ENCODE measurements at regions not wholly inside any gene's neighbourhood (a gene's known extent, or its start where the extent isn't known, plus 50 kb on each side); places are given as distances from the start of the nearest gene placed in this dataset.
"Not testable (repeated sequence)": the region's sequence is repeated elsewhere in the genome, so short reads cannot be mapped to it uniquely, and the experiment has no call there.

DNA sequence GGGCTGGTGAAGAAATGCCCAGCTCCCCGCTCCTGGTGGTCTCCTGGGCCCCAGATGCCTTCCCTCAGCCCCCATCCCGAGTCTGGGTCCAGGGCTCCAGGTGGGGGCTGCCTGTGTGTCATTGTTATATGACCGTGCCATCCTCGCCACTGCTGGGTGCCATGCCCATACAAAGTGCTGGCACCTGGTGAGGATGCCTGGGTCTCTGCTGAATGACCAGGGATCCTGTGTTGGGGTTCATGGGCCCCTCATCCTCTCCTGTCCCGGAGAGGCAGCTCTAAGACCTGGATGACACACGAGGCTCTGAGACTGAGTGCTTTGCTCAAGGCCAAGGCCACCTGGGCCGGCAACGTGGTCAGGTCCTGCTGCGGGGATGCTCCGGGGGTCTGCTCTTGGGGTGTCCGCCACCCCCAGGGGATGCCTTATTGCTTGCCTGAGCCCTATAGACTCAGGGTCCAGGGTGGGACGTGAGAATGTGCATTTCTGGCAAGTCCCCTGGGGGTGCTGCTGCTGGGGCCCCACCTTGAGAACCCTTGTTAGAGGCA lies 206.9 kb downstream of the LAT start:
- H3K9ac ChIP-seq (ENCODE audit: low read depth in 1 of 3, low read length in 3 of 3); H3K4me1 ChIP-seq (ENCODE audit: control insufficient read depth in 3 of 3, insufficient read depth in 3 of 3, low read length in 3 of 3); H3K4me3 ChIP-seq (ENCODE audit: low read length in 3 of 3); H3K27me3 ChIP-seq (ENCODE audit: control insufficient read depth in 3 of 3, insufficient read depth in 3 of 3, low read length in 3 of 3); H3K27ac ChIP-seq (ENCODE audit: low read depth, low read length); H3K9me3 ChIP-seq (ENCODE audit: control insufficient read depth in 3 of 3, low read length in 3 of 3); H3K36me3 ChIP-seq (ENCODE audit: control insufficient read depth in 3 of 3, insufficient read depth in 3 of 3, low read length in 3 of 3): not testable (repeated sequence)

DNA sequence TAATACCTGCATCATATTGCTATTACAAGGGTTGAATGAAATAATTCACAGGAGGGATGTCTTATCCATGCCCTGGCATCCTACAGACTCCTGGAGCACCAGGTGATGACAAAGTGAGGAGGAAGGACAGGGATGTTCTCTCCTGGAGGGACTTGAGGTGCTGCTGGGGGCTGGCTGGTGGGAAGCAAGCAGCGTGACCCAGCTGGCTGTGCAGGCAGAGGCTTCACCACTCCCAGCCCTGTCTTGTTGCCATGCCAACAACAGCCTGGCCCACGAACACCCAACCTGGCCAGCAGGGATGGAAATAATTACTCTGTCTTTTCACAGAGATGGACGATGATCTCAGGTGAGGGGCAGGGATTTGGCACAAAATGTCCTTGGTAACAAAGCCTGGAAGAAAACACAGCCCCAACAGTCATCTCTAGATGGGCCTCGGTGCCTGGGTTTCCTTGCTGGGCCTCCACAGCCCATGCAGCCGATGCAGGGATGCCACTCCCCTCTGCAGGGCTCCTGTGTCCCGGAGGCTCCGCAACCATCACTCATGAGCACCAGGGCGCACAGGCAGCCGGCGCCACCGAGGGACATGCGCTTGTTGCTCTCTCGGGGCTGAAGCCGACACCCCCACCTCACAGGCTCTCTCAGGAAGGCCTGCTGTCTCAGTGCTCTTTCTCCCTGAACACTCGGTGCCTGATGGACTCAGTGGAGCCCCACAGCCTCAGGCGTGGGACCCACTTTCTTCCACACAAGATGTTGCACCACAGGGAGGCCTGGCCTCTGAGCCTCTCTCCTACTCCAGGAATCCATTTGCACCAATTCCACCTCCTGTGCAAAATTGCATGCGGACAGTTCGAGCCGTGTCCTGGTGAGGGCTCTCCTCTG lies 205.9 kb downstream of the LAT start:
- H3K4me3 ChIP-seq (ENCODE audit: low read length in 3 of 3); H3K27me3 ChIP-seq (ENCODE audit: control insufficient read depth in 3 of 3, insufficient read depth in 3 of 3, low read length in 3 of 3); H3K27ac ChIP-seq (ENCODE audit: low read depth, low read length); H3K9ac ChIP-seq (ENCODE audit: low read depth in 1 of 3, low read length in 3 of 3); H3K9me3 ChIP-seq (ENCODE audit: control insufficient read depth in 3 of 3, low read length in 3 of 3); H3K36me3 ChIP-seq (ENCODE audit: control insufficient read depth in 3 of 3, insufficient read depth in 3 of 3, low read length in 3 of 3); H3K4me1 ChIP-seq (ENCODE audit: control insufficient read depth in 3 of 3, insufficient read depth in 3 of 3, low read length in 3 of 3): not testable (repeated sequence)

DNA sequence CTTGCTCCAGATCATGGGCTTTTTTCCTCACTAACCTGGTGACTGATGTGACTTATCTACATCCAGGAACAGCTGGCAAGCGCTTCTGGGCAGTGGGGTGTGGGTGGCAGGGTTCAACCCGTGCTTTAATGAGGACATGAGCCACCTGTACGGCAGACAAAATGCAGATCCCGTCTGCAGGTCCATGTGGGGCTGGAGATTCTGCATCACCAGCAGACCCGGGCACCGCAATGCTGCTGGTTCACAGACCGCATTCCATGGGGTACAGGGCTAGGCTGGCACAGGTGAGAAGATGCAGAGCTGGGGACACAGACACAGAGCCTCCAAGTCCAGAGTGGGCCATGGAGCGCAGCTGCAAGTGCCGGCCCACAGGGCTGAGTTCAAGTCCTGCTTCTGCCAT lies 204.0 kb downstream of the LAT start:
- not testable (repeated sequence) for H3K4me3 ChIP-seq (ENCODE audit: low read length in 3 of 3); H3K36me3 ChIP-seq (ENCODE audit: control insufficient read depth in 3 of 3, insufficient read depth in 3 of 3, low read length in 3 of 3); H3K9me3 ChIP-seq (ENCODE audit: control insufficient read depth in 3 of 3, low read length in 3 of 3); H3K27me3 ChIP-seq (ENCODE audit: control insufficient read depth in 3 of 3, insufficient read depth in 3 of 3, low read length in 3 of 3); H3K9ac ChIP-seq (ENCODE audit: low read depth in 1 of 3, low read length in 3 of 3); H3K4me1 ChIP-seq (ENCODE audit: control insufficient read depth in 3 of 3, insufficient read depth in 3 of 3, low read length in 3 of 3); H3K27ac ChIP-seq (ENCODE audit: low read depth, low read length)

DNA sequence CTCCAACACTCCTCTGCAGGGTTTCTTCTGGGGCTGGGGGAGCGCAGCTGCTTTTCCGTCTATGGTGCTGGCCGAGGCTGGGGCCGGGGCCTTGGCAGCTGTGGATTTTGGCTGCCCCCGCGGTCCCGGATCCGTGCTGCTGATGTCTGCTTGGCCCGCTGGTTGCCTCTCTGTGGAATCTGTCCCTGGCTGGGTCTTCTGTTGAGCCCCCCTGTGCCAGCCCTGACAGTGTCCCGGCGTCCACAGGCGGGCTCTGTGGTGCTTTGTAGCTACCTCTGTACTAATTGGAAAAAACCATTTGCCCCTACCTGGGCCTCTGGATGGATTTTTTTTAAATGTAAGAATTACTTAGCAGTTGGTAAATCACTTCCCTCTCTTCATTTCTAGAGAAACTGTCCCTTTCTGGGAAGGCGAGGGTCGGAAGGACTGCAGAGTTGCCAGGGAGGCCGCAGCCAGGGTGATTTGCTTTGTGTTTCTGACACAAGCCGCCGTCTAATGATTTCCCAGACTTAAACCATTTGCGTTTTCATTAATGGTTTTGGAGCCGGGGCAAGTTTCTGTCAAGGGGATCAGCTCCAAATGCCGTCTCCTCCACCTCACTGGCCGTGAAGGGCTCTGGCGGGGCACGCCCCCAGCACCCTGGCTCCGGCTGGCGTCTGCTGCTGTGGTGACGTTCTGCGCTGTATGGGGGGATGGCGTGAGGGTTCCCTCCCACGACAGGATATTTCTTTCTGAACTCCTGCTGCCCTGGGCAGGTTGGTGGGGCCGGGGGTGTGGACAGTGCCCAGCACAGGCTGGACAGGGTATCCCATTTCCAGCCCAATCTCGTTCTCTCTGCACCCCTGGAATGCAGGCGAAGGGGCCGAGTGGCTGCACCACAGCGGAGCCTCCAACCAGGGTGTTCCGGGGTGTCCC lies 201.7 kb downstream of the LAT start:
- not testable (repeated sequence) for H3K9me3 ChIP-seq (ENCODE audit: control insufficient read depth in 3 of 3, low read length in 3 of 3); H3K4me1 ChIP-seq (ENCODE audit: control insufficient read depth in 3 of 3, insufficient read depth in 3 of 3, low read length in 3 of 3); H3K4me3 ChIP-seq (ENCODE audit: low read length in 3 of 3); H3K9ac ChIP-seq (ENCODE audit: low read depth in 1 of 3, low read length in 3 of 3); H3K27me3 ChIP-seq (ENCODE audit: control insufficient read depth in 3 of 3, insufficient read depth in 3 of 3, low read length in 3 of 3); H3K36me3 ChIP-seq (ENCODE audit: control insufficient read depth in 3 of 3, insufficient read depth in 3 of 3, low read length in 3 of 3); H3K27ac ChIP-seq (ENCODE audit: low read depth, low read length)

DNA sequence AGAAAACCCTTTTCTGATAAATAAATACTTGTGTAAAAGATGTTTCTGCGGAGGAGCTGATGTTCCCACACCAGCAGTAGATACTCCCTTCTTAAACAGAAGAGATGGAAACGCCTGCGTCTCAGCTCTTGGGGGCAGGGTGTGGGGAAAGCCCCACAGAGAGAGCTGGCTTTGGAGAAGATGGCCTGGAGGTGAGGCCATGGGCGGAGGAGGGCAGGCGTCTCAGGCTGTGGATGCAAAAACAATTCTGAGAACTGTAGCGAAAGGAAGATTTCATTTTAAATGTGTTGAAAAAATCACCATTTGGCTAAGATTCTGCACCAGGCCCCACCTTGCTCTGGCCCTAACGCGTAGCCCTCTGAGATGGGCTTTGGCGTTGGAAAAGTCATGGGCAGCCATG lies 201.0 kb downstream of the LAT start:
- not testable (repeated sequence) for H3K4me1 ChIP-seq (ENCODE audit: control insufficient read depth in 3 of 3, insufficient read depth in 3 of 3, low read length in 3 of 3); H3K4me3 ChIP-seq (ENCODE audit: low read length in 3 of 3); H3K9me3 ChIP-seq (ENCODE audit: control insufficient read depth in 3 of 3, low read length in 3 of 3); H3K9ac ChIP-seq (ENCODE audit: low read depth in 1 of 3, low read length in 3 of 3); H3K36me3 ChIP-seq (ENCODE audit: control insufficient read depth in 3 of 3, insufficient read depth in 3 of 3, low read length in 3 of 3); H3K27ac ChIP-seq (ENCODE audit: low read depth, low read length); H3K27me3 ChIP-seq (ENCODE audit: control insufficient read depth in 3 of 3, insufficient read depth in 3 of 3, low read length in 3 of 3)

DNA sequence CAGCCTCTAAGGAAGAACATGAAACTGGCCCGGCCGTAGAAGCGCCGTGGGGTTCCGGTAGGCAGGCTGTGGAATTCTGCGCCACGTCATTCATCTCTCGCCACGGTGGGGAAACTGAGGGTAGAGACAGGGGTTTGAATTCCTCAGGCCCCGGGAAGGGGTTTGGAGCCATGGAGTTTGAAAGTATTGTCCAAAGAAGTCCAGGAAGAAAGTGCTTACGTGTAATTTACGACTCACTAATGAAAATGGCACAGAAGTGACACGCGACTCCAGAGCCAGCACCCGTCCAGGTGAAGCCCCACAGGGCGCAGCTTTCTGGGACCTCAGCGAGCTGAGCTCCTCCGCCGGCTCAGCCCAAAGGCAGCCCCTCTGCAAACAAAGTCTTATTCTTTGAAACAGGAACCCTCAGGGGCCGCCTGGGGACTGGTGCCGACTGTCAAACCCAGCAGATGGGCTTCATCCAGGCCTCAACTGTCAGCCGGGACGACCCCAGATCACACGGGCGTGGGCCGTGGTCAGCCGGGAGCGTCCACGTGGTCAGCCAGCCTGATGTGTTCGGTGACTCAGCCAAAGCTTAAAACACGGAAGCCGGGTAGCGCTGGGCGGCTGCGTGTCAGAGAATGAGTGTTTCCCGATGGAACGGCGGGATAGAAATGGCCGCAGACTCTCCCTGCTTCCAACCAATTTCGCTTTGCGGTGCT lies 200.0 kb downstream of the LAT start:
- H3K4me3 ChIP-seq (ENCODE audit: low read length in 3 of 3); H3K36me3 ChIP-seq (ENCODE audit: control insufficient read depth in 3 of 3, insufficient read depth in 3 of 3, low read length in 3 of 3); H3K9me3 ChIP-seq (ENCODE audit: control insufficient read depth in 3 of 3, low read length in 3 of 3); H3K4me1 ChIP-seq (ENCODE audit: control insufficient read depth in 3 of 3, insufficient read depth in 3 of 3, low read length in 3 of 3); H3K27me3 ChIP-seq (ENCODE audit: control insufficient read depth in 3 of 3, insufficient read depth in 3 of 3, low read length in 3 of 3); H3K27ac ChIP-seq (ENCODE audit: low read depth, low read length): not testable (repeated sequence)
- peak overlapping the region in 1 of 3 donors; percentile 8 for H3K9ac ChIP-seq (ENCODE audit: low read depth in 1 of 3, low read length in 3 of 3)

DNA sequence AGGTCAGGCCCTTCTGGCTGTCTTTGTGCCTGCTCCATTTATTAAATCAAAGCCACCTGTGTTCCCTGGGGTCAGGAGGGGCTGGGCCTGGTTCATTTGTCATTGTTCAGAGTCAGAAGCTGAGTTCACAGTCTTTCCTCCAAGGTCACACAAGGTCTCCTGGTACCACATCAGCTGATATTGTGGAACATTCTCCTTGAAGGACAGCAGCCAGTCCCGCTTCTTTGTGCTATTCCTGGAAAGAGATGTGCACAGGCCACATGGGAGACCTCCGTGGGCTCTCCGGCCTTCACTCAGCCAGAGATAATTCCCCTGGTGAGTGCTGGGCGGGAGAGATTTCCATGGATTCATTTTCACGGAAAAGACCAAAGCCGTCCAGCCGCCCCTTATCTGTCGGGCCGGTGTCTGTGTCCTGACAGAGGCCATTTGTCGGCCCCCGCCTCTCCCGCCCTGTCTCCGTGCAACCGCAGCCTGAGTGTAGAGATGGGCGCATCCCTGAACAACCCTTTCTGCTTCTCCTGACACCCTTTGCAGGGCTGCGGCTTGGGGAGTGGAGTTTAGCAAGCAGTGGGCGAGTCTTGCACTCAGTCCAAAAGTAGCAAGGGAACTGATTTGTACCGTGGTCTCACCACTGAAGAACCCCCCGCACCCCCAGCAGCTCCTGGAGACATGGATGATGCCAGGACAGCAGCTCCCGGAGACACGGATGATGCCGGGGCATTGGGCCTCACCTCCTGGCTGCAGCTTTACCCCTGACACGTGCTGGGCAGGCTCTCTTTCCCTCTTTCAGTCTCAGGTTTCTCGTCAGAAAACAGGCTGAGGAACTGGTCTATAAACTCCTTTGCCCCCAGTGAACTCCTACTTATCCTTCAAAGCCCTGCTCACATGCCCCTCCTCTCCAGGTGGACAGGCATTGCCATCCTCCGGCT lies 198.4 kb downstream of the LAT start:
- H3K36me3 ChIP-seq (ENCODE audit: control insufficient read depth in 3 of 3, insufficient read depth in 3 of 3, low read length in 3 of 3); H3K9ac ChIP-seq (ENCODE audit: low read depth in 1 of 3, low read length in 3 of 3); H3K9me3 ChIP-seq (ENCODE audit: control insufficient read depth in 3 of 3, low read length in 3 of 3); H3K4me3 ChIP-seq (ENCODE audit: low read length in 3 of 3); H3K27me3 ChIP-seq (ENCODE audit: control insufficient read depth in 3 of 3, insufficient read depth in 3 of 3, low read length in 3 of 3); H3K27ac ChIP-seq (ENCODE audit: low read depth, low read length): not testable (repeated sequence)
- H3K4me1 ChIP-seq (ENCODE audit: control insufficient read depth in 3 of 3, insufficient read depth in 3 of 3, low read length in 3 of 3), result peaks cover 4 to 12% (median 12%) of the 10 kb centered on the region in 3 donors

DNA sequence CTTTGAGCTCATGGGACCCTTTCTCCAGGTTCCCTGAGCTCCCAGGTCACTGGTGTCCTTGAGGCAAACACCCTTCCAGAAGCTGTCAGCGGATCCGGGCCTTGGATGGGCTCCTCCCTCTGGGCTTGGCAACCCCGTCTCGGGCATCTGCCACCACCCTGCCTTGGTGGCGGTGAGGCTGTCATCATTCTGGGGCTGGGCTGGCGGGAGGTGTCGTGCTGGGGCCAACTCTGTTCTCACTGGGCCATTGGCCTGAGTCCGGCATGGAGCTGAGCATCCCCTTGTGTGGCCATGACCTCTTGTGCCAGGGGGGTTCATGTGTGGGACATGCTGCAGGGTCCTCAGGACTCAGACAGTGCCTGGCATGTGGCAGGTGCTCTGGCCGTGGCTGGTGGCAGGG lies 197.6 kb downstream of the LAT start:
- H3K27me3 ChIP-seq (ENCODE audit: control insufficient read depth in 3 of 3, insufficient read depth in 3 of 3, low read length in 3 of 3), result peaks cover 0 to 4% (median 0%) of the 10 kb centered on the region in 3 donors
- no peak overlapping the region for H3K27ac ChIP-seq (ENCODE audit: low read depth, low read length)
- no peaks in the 10 kb centered on the region for H3K9me3 ChIP-seq (ENCODE audit: control insufficient read depth in 3 of 3, low read length in 3 of 3)
- H3K4me1 ChIP-seq (ENCODE audit: control insufficient read depth in 3 of 3, insufficient read depth in 3 of 3, low read length in 3 of 3), result peaks cover 10 to 19% (median 18%) of the 10 kb centered on the region in 3 donors
- no peak overlapping the region for H3K4me3 ChIP-seq (ENCODE audit: low read length in 3 of 3)
- H3K36me3 ChIP-seq (ENCODE audit: control insufficient read depth in 3 of 3, insufficient read depth in 3 of 3, low read length in 3 of 3), result no peaks in the 10 kb centered on the region
- H3K9ac ChIP-seq (ENCODE audit: low read depth in 1 of 3, low read length in 3 of 3), result no peak overlapping the region

DNA sequence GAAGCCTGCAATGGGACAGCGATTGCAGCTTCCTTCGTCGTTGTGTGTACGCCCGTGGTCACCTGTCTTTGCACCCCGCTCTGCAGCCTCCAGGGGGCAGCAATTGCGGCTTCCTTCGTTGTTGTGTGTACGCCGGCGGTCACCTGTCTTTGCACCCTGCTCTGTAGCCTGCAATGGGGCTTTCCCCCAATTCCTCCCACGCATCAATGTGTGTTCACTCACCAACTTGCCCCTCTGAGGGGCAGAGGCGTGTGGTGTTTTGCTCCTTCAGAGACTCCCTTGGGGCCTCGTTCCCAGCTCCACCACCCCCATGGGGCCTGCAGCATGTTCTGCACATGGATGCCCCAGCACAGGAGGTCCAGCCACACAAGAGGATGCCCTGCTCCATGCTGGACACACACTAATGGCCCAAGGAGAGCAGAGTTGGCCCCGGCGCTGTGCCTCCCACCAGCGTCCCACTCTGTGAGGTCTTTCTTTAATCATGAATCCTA lies 197.1 kb downstream of the LAT start:
- not testable (repeated sequence) for H3K4me3 ChIP-seq (ENCODE audit: low read length in 3 of 3); H3K27me3 ChIP-seq (ENCODE audit: control insufficient read depth in 3 of 3, insufficient read depth in 3 of 3, low read length in 3 of 3); H3K27ac ChIP-seq (ENCODE audit: low read depth, low read length); H3K9ac ChIP-seq (ENCODE audit: low read depth in 1 of 3, low read length in 3 of 3); H3K36me3 ChIP-seq (ENCODE audit: control insufficient read depth in 3 of 3, insufficient read depth in 3 of 3, low read length in 3 of 3); H3K9me3 ChIP-seq (ENCODE audit: control insufficient read depth in 3 of 3, low read length in 3 of 3)
- peaks cover 12 to 20% (median 19%) of the 10 kb centered on the region in 3 donors for H3K4me1 ChIP-seq (ENCODE audit: control insufficient read depth in 3 of 3, insufficient read depth in 3 of 3, low read length in 3 of 3)
